CD4-positive, alpha-beta T cell (primary cell): ENCODE measurements at regions not wholly inside any gene's neighbourhood (a gene's known extent, or its start where the extent isn't known, plus 50 kb on each side); places are given as distances from the start of the nearest gene placed in this dataset.
"Not testable (repeated sequence)": the region's sequence is repeated elsewhere in the genome, so short reads cannot be mapped to it uniquely, and the experiment has no call there.

Source experiments
- ATAC-seq: fragments of 200-7000 bp; cut with Tn5 transposase; one replicate; pipeline ENCODE4 v1.10.0; 2022; ENCODE audit warnings: mild to moderate bottlenecking; ENCODE audit not compliant: poor library complexity
- CTCF ChIA-PET: fragments of 350-600 bp; sonication (Branson Sonifier 250); formaldehyde crosslinking; loops from one replicate; lab custom pipeline; 2021; ENCODE audit warnings: antibody characterized with exemption, inconsistent platforms; lab: Charles Lee
- POLR2A ChIA-PET: fragments of 350-600 bp; sonication (Branson Sonifier 250); formaldehyde crosslinking; loops from one replicate; lab custom pipeline; 2021; ENCODE audit warnings: antibody characterized with exemption, inconsistent platforms; lab: Charles Lee
- DNase-seq, 14 experiments: peaks; one replicate each; pipeline ENCODE4 v3.0.0-alpha.2; 2013 to 2020; ENCODE audit warnings: mixed read lengths in 2 of 14
- H3K27ac ChIP-seq, 2 donors: one replicate each; pipeline versions ENCODE4 v1.5.1 to v1.7.0; 2013; ENCODE audit warnings: low read length in 2 of 2, low read depth in 1 of 2, mild to moderate bottlenecking in 1 of 2
- H3K27me3 ChIP-seq, 2 experiments: 1 replicate in 1 of 2; 2 replicates in 1 of 2; pipeline versions ENCODE4 v1.6.1 to v1.7.0; 2013; ENCODE audit warnings: low read length in 2 of 2, control low read depth in 1 of 2, mild to moderate bottlenecking in 1 of 2, moderate library complexity in 1 of 2; ENCODE audit not compliant: insufficient read depth in 2 of 2, control insufficient read depth in 1 of 2
- H3K36me3 ChIP-seq: one replicate; pipeline ENCODE4 v1.6.1; 2013; ENCODE audit warnings: low read length, control low read depth; ENCODE audit not compliant: insufficient read depth
- H3K4me1 ChIP-seq: one replicate; pipeline ENCODE4 v1.6.1; 2013; ENCODE audit warnings: low read length, control low read depth; ENCODE audit not compliant: insufficient read depth
- H3K4me3 ChIP-seq: one replicate; pipeline ENCODE4 v1.5.1; 2013; ENCODE audit warnings: mild to moderate bottlenecking, low read length, moderate library complexity
- H3K9me3 ChIP-seq, 2 experiments: 1 replicate in 1 of 2; 2 replicates in 1 of 2; pipeline versions ENCODE4 v1.6.1 to v1.7.0; 2013; ENCODE audit warnings: low read length in 2 of 2, mild to moderate bottlenecking in 2 of 2, control low read depth in 1 of 2, moderate library complexity in 1 of 2; ENCODE audit not compliant: control insufficient read depth in 1 of 2, insufficient read depth in 1 of 2
- H3K27ac Mint-ChIP-seq: one replicate; pipeline ENCODE4 v1.8.0; 2020; ENCODE audit warnings: mixed read lengths
- H3K27me3 Mint-ChIP-seq: one replicate; pipeline ENCODE4 v1.8.0; 2021; ENCODE audit warnings: mixed read lengths
- H3K36me3 Mint-ChIP-seq: one replicate; pipeline ENCODE4 v1.8.0; 2021; ENCODE audit warnings: low read depth, mixed read lengths
- H3K4me1 Mint-ChIP-seq: one replicate; pipeline ENCODE4 v1.8.0; 2021; ENCODE audit warnings: low read depth, mixed read lengths
- H3K4me3 Mint-ChIP-seq: one replicate; pipeline ENCODE4 v1.8.0; 2020; ENCODE audit warnings: mild to moderate bottlenecking, mixed read lengths
- H3K9me3 Mint-ChIP-seq: one replicate; pipeline ENCODE4 v1.8.0; 2020; ENCODE audit warnings: mixed read lengths
- intact Hi-C, 2 experiments: fragments of 100-400 bp; cut with DNase I in 1 of 2; cut with micrococcal nuclease in 1 of 2; formaldehyde crosslinking; loops; one replicate each; pipeline versions ENCODE4 v1.15.1 to v1.9.0; 2023 to 2025; cut with DNase I, micrococcal nuclease
- TF ChIP-seq, protein P1 (sequence below): fragments of 200-600 bp; IDR thresholded peaks from one replicate; pipeline ENCODE4 v1.8.0; 2022; ENCODE audit warnings: antibody characterized with exemption, mild to moderate bottlenecking

DNA sequence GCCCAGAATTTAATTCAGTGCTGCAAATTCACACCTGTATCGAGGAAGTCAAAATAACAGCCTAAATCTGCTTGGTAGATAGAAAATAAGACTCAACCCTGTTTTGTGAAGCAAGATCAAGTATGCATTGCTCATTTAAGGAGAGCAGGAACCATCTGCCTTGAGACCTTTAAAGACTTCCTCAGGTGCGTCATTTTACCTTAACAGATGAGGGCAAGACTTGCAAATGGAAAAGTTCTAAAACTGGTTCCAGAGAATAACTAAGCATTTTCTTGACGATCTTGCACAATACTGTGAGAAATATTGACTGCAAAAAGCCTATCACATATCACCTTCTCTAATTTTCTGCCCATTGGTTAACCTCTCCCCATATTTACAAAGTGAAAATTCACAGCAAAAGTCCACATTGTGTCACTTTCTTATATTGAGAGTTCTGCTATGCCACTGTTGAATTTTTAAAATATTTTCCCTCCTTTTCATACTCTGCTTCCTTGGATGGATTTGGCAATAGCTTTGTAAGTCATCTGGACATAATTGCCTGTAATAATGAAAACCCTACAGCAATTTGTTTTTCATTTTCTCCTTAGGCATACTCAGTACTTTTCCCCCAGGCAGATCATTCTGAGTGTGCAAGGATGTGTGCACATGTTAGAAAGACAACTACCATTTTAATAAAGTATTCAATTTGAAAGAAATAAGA is 234.2 kb downstream of the AASDHPPT start:
- ChIA-PET POLR2A (no interaction called here), CTCF (no interaction called here)
- Mint-ChIP-seq H3K4me3 (no peak overlapping the region), H3K4me1 (no peaks in the 10 kb centered on the region), H3K36me3 (no peaks in the 10 kb centered on the region), H3K27me3 (no peaks in the 10 kb centered on the region), H3K27ac (no peak overlapping the region), H3K9me3 (no peaks in the 10 kb centered on the region)
- no peak overlapping the region for H3K4me3 ChIP-seq
- H3K27ac ChIP-seq = no peak overlapping the region
- no peak for ATAC-seq
- TF ChIP-seq, protein P1, sequence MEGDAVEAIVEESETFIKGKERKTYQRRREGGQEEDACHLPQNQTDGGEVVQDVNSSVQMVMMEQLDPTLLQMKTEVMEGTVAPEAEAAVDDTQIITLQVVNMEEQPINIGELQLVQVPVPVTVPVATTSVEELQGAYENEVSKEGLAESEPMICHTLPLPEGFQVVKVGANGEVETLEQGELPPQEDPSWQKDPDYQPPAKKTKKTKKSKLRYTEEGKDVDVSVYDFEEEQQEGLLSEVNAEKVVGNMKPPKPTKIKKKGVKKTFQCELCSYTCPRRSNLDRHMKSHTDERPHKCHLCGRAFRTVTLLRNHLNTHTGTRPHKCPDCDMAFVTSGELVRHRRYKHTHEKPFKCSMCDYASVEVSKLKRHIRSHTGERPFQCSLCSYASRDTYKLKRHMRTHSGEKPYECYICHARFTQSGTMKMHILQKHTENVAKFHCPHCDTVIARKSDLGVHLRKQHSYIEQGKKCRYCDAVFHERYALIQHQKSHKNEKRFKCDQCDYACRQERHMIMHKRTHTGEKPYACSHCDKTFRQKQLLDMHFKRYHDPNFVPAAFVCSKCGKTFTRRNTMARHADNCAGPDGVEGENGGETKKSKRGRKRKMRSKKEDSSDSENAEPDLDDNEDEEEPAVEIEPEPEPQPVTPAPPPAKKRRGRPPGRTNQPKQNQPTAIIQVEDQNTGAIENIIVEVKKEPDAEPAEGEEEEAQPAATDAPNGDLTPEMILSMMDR = no peak
- H3K27me3 ChIP-seq = no peaks in the 10 kb centered on the region
- intact Hi-C loops = no loop called here
- H3K9me3 ChIP-seq = no peaks in the 10 kb centered on the region
- H3K36me3 ChIP-seq = no peaks in the 10 kb centered on the region
- no peaks in the 10 kb centered on the region for H3K4me1 ChIP-seq
- no peak for DNase-seq

DNA sequence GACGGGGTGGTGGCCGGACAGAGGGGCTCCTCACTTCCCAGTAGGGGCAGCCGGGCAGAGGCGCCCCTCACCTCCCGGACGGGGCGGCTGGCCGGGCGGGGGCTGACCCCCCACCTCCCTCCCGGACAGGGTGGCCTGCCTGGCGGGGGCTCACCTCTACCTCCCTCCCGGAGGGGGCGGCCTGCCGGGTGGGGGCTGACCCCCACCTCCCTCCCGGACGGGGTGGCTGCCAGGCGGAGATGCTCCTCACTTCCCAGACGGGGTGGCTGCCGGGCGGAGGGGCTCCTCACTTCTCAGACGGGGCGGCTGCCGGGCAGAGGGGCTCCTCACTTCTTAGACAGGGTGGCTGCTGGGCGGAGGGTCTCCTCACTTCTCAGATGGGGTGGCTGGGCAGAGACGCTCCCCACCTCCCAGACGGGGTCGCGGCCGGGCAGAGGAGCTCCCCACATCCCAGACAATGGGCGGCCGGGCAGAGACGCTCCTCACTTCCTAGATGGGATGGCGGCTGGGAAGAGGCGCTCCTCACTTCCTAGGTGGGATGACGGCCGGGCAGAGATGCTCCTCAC is 239.8 kb downstream of the AASDHPPT start:
- H3K27me3 ChIP-seq, POLR2A ChIA-PET, H3K27ac Mint-ChIP-seq, H3K27me3 Mint-ChIP-seq, CTCF ChIA-PET, H3K4me3 Mint-ChIP-seq, H3K9me3 ChIP-seq, H3K9me3 Mint-ChIP-seq, H3K4me3 ChIP-seq, H3K27ac ChIP-seq, H3K4me1 Mint-ChIP-seq, H3K4me1 ChIP-seq, intact Hi-C loops, DNase-seq, H3K36me3 Mint-ChIP-seq, H3K36me3 ChIP-seq, ATAC-seq: not testable (repeated sequence)

DNA sequence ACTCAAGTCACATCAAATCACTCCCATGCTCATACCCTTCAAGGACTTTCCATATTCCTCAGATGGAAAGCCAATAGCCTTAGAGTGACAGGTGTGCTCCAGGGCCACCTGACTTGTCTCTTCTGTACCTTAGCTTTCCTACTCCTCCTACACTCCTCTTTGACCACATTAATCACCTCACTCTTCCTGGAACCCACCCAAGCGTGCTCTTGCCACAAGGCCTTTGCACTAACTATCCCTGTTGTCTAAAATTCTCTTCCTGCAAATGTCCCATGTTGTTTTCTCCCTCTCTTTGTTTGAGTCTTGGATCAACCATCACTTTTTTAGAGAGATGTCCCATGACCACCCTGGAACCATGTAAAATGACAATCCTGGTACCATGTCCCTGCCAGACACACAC is 244.1 kb downstream of the AASDHPPT start:
- Histone ChIP-seq H3K4me1 (no peaks in the 10 kb centered on the region), H3K36me3 (no peaks in the 10 kb centered on the region), H3K27ac (no peak overlapping the region), H3K4me3 (no peak overlapping the region), H3K27me3 (no peaks in the 10 kb centered on the region), H3K9me3 (no peaks in the 10 kb centered on the region)
- no peak for ATAC-seq
- intact Hi-C loops = no loop called here
- Mint-ChIP-seq H3K9me3 (no peaks in the 10 kb centered on the region), H3K4me1 (no peaks in the 10 kb centered on the region), H3K27me3 (no peaks in the 10 kb centered on the region), H3K36me3 (no peaks in the 10 kb centered on the region), H3K27ac (no peak overlapping the region), H3K4me3 (no peak overlapping the region)
- CTCF ChIA-PET = no interaction called here
- POLR2A ChIA-PET = no interaction called here
- DNase-seq = no peak
- TF ChIP-seq, protein P1 = no peak

DNA sequence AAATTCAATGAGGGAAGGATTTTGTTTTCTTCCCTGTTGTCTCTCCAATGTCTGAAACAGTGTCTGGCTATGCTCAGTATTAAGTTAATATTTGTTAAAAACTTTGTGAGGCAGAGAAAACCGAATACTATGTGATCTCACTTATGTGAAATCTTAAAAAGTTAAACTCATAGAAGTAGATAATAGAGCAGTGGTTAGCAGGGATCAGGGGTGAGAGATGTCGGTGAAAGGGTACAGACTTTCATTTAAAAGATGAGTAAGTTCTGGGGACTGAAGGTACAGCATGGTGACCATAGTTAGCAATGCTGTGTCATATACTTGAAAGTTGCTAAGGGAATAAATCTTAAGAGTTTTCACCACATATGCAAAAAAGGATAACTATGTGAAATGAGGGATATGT is 244.6 kb downstream of the AASDHPPT start:
- H3K27ac ChIP-seq = no peak overlapping the region
- no peaks in the 10 kb centered on the region for H3K4me1 ChIP-seq
- H3K4me3 ChIP-seq = no peak overlapping the region
- Mint-ChIP-seq H3K4me3 (no peak overlapping the region), H3K36me3 (no peaks in the 10 kb centered on the region), H3K9me3 (no peaks in the 10 kb centered on the region), H3K4me1 (no peaks in the 10 kb centered on the region), H3K27ac (no peak overlapping the region), H3K27me3 (no peaks in the 10 kb centered on the region)
- H3K36me3 ChIP-seq = no peaks in the 10 kb centered on the region
- H3K9me3 ChIP-seq = no peaks in the 10 kb centered on the region
- H3K27me3 ChIP-seq = no peaks in the 10 kb centered on the region
- intact Hi-C loops = no loop called here
- no peak for DNase-seq
- ChIA-PET CTCF (no interaction called here), POLR2A (no interaction called here)
- TF ChIP-seq, protein P1 = no peak
- ATAC-seq = no peak
